Neural crest cell (in vitro differentiated cells): ENCODE measurements at regions not wholly inside any gene's neighbourhood (a gene's known extent, or its start where the extent isn't known, plus 50 kb on each side); places are given as distances from the start of the nearest gene placed in this dataset.

ENCODE experiments used
- DNase-seq: peaks from one replicate; pipeline ENCODE4 v3.0.0; 2021; ENCODE audit warnings: low read depth, mixed read lengths, low spot score
- H3K27ac Mint-ChIP-seq: one replicate; pipeline ENCODE4 v1.8.0; 2021; ENCODE audit warnings: mild to moderate bottlenecking, mixed read lengths; ENCODE audit not compliant: unreplicated experiment
- H3K27me3 Mint-ChIP-seq: 2 replicates; pipeline ENCODE4 v1.8.0; 2021; ENCODE audit warnings: low read depth, mild to moderate bottlenecking, mixed read lengths
- H3K36me3 Mint-ChIP-seq: 2 replicates; pipeline ENCODE4 v1.8.0; 2021; ENCODE audit warnings: low read depth, mild to moderate bottlenecking, mixed read lengths
- H3K4me1 Mint-ChIP-seq: 2 replicates; pipeline ENCODE4 v1.8.0; 2021; ENCODE audit warnings: mixed read lengths
- H3K4me3 Mint-ChIP-seq: one replicate; pipeline ENCODE4 v1.8.0; 2021; ENCODE audit warnings: mild to moderate bottlenecking, mixed read lengths
- H3K9me3 Mint-ChIP-seq: 2 replicates; pipeline ENCODE4 v1.8.0; 2021; ENCODE audit warnings: mixed read lengths
- CTCF ChIP-seq: fragments of 200-600 bp; sonication (generic); conservative IDR thresholded peaks from 2 replicates; pipeline ENCODE4 v1.5.0; 2021; ENCODE audit warnings: antibody characterized with exemption, mild to moderate bottlenecking

DNA sequence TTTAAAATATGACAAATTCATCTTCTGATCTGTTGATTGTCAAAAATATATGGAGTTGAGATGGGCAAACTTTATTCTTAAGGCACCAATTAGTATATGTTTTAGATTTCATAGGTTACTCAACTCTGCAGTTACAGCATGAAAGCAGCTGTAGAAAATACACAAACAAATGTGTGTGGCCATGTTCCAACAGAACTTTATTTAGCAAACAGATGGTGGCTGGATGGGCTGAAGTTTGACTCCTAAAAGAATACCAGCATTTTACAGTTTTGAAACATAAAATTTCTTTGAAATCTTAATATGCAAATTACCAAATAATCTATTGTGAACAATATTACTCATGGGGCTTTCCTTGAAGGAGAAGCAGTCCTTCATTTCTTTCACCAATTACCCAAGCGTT lies 1206.0 kb upstream of the LRRTM3 start:
- Mint-ChIP-seq H3K27ac (no peak overlapping the region), H3K4me1 (no peaks in the 10 kb centered on the region), H3K36me3 (no peaks in the 10 kb centered on the region), H3K4me3 (no peak overlapping the region), H3K9me3 (no peaks in the 10 kb centered on the region), H3K27me3 (no peaks in the 10 kb centered on the region)
- no peak for DNase-seq
- TF ChIP-seq CTCF, result no peak

GRCh38 chr10:65720901-65721300 lies 1204.9 kb upstream of the LRRTM3 start:
- no peaks in the 10 kb centered on the region for H3K4me1 Mint-ChIP-seq
- no peaks in the 10 kb centered on the region for H3K27me3 Mint-ChIP-seq
- H3K27ac Mint-ChIP-seq, result no peak overlapping the region
- H3K36me3 Mint-ChIP-seq, result no peaks in the 10 kb centered on the region
- no peak for DNase-seq
- no peak for TF ChIP-seq CTCF
- no peak overlapping the region for H3K4me3 Mint-ChIP-seq
- no peaks in the 10 kb centered on the region for H3K9me3 Mint-ChIP-seq

DNA sequence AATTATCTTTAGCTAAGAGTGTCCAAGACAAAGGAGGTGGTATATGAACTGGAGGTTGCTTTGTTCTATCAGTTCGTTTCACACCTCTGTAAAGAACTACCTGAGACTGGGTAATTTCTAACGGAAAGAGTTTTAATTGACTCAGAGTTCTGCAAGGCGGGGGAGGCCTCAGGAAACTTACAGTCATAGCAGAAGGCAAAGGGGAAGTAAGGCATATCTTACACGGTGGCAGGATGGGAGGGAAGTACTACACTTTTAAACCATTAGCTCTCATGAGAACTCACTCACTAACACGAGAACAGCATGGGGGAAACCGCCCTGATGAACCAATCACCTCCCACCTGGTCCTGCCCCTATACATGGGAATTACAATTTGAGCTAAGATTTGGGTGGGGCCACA lies 1202.3 kb upstream of the LRRTM3 start:
- no peaks in the 10 kb centered on the region for H3K27me3 Mint-ChIP-seq
- H3K9me3 Mint-ChIP-seq, result no peaks in the 10 kb centered on the region
- H3K4me1 Mint-ChIP-seq, result no peaks in the 10 kb centered on the region
- H3K4me3 Mint-ChIP-seq, result no peak overlapping the region
- DNase-seq, result no peak
- no peak for TF ChIP-seq CTCF
- H3K36me3 Mint-ChIP-seq, result no peaks in the 10 kb centered on the region
- H3K27ac Mint-ChIP-seq, result no peak overlapping the region

DNA sequence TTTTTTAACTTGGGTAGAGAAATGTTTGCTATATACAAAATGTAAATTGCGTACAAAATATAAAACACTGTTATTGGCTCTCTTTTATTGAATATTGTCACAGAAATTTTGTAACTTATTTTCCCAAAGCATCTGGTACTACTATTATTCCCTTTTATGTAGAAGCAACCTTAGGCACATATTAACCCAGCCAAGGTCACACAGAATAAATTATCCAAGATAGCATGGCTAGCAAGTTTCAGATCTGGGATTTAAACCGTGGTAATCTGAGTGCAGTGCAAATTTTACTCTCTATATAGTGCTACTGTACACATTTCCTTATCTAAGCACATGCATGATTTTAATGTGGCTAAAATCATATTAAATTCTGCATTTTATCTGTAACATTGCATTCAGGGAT lies 1190.5 kb upstream of the LRRTM3 start:
- Mint-ChIP-seq H3K27me3 (no peaks in the 10 kb centered on the region), H3K4me3 (no peak overlapping the region), H3K9me3 (no peaks in the 10 kb centered on the region), H3K4me1 (no peaks in the 10 kb centered on the region), H3K27ac (no peak overlapping the region), H3K36me3 (no peaks in the 10 kb centered on the region)
- no peak for TF ChIP-seq CTCF
- DNase-seq, result no peak

GRCh38 chr10:65742906-65743305 lies 1182.9 kb upstream of the LRRTM3 start:
- H3K36me3 Mint-ChIP-seq, result no peaks in the 10 kb centered on the region
- no peaks in the 10 kb centered on the region for H3K9me3 Mint-ChIP-seq
- no peaks in the 10 kb centered on the region for H3K27me3 Mint-ChIP-seq
- H3K4me1 Mint-ChIP-seq, result no peaks in the 10 kb centered on the region
- no peak for TF ChIP-seq CTCF
- no peak overlapping the region for H3K4me3 Mint-ChIP-seq
- H3K27ac Mint-ChIP-seq, result no peak overlapping the region
- DNase-seq, result no peak

DNA sequence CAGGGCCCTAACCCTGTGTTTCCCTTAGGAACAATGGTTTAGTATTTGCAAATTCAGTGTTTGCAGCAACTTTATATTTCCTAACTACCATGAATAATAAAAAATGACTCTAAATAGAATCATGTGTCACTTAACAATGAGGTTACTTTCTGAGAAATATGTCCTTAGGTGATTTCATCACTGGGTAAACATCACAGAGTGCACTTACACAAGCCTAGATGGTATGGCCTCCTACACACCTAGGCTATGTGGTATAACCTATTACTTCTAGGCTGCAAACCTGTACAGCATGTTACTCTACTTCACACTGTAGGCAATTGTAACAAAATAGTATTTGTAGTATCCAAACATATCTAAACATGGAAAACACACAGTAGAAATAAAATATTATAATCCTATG lies 1174.6 kb upstream of the LRRTM3 start:
- no peaks in the 10 kb centered on the region for H3K27me3 Mint-ChIP-seq
- H3K36me3 Mint-ChIP-seq, result no peaks in the 10 kb centered on the region
- H3K4me1 Mint-ChIP-seq, result no peaks in the 10 kb centered on the region
- no peak overlapping the region for H3K4me3 Mint-ChIP-seq
- DNase-seq, result no peak
- H3K9me3 Mint-ChIP-seq, result no peaks in the 10 kb centered on the region
- TF ChIP-seq CTCF, result no peak
- no peak overlapping the region for H3K27ac Mint-ChIP-seq
